ENCODE measurements at regions not wholly inside any gene's neighbourhood (a gene's known extent, or its start where the extent isn't known, plus 50 kb on each side); places are given as distances from the start of the nearest gene placed in this dataset.

DNA sequence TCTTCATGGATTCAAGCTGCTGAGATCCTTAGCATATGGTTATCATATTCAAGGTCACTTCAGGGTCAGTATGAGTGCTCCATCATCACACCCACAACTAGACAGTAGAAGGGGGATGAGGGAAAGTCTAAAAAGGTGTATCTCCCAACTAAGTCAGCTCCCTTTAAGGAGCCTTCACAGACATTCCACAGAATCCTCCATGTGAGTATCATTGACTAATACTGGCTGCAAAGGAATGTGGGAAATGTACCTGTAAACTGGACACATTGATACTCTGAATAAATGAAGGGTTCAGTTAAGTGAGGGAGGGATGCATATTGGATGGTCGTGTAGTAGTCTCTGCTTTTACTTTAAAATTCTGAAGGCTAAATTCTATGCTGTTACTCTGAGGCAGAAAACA is 330.7 kb downstream of the LRRC70 start:
- H4K20me1 ChIP-seq (ENCODE audit: low read depth): no peaks in the 10 kb centered on the region
- Mint-ChIP-seq H3K4me1 (no peaks in the 10 kb centered on the region), H3K4me3 (no peak overlapping the region), H3K27me3 (ENCODE audit: insufficient read depth, low read depth) (no peaks in the 10 kb centered on the region), H3K9me3 (no peaks in the 10 kb centered on the region), H3K36me3 (no peaks in the 10 kb centered on the region), H3K27ac (no peak overlapping the region)
- H3K4me3 ChIP-seq: no peak overlapping the region
- H3K9me3 ChIP-seq (ENCODE audit: low read depth): no peaks in the 10 kb centered on the region
- H3K36me3 ChIP-seq: no peaks in the 10 kb centered on the region
- H3K27me3 ChIP-seq: no peaks in the 10 kb centered on the region
- no peak overlapping the region for H3K4me2 ChIP-seq
- no peak overlapping the region for H3K27ac ChIP-seq
- no peaks in the 10 kb centered on the region for H3F3A ChIP-seq (ENCODE audit: low read depth)
- no peak overlapping the region for H2AFZ ChIP-seq (replicated peaks)
- no peak for TF ChIP-seq EZH2phosphoT487 (IDR thresholded peaks at IDR 0.05)
- TF ChIP-seq, protein P1, sequence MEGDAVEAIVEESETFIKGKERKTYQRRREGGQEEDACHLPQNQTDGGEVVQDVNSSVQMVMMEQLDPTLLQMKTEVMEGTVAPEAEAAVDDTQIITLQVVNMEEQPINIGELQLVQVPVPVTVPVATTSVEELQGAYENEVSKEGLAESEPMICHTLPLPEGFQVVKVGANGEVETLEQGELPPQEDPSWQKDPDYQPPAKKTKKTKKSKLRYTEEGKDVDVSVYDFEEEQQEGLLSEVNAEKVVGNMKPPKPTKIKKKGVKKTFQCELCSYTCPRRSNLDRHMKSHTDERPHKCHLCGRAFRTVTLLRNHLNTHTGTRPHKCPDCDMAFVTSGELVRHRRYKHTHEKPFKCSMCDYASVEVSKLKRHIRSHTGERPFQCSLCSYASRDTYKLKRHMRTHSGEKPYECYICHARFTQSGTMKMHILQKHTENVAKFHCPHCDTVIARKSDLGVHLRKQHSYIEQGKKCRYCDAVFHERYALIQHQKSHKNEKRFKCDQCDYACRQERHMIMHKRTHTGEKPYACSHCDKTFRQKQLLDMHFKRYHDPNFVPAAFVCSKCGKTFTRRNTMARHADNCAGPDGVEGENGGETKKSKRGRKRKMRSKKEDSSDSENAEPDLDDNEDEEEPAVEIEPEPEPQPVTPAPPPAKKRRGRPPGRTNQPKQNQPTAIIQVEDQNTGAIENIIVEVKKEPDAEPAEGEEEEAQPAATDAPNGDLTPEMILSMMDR (IDR thresholded peaks at IDR 0.05): no peak
- no peak for TF ChIP-seq EZH2 (IDR thresholded peaks at IDR 0.05)
- H3K4me1 ChIP-seq: no peaks in the 10 kb centered on the region
- no peak overlapping the region for H3K9ac ChIP-seq
- no peak for DNase-seq (ENCODE audit: low spot score)
- no peaks in the 10 kb centered on the region for H3K79me2 ChIP-seq (ENCODE audit: low read depth)

DNA sequence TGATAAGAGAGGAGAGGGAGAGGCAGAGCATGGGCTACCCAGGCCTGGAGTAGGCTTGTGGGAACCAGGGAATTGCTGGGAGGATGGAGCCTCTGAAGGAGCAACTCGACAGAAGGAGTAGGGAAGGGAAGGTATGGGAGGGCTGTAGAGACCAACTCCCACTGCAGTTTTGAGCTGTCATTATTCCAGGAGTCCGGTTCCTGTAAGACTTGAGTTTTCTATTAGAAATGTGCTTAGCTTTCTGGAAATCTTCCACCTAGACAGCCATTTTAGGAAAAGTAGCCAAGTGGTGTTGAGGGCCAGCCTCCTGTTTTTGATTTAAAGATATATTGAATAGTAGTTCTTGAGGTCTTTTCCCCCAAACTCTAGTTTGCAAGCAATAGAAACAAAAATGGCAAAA is 323.5 kb downstream of the LRRC70 start:
- Histone ChIP-seq H3K27ac (no peak overlapping the region), H3K4me2 (no peak overlapping the region), H3K9ac (no peak overlapping the region), H3K4me1 (no peaks in the 10 kb centered on the region), H3K9me3 (ENCODE audit: low read depth) (no peaks in the 10 kb centered on the region), H4K20me1 (ENCODE audit: low read depth) (no peaks in the 10 kb centered on the region), H3K36me3 (no peaks in the 10 kb centered on the region), H3K27me3 (no peaks in the 10 kb centered on the region), H3K4me3 (no peak overlapping the region), H3F3A (ENCODE audit: low read depth) (no peaks in the 10 kb centered on the region), H3K79me2 (ENCODE audit: low read depth) (no peaks in the 10 kb centered on the region), H2AFZ (replicated peaks) (no peak overlapping the region)
- Mint-ChIP-seq H3K27me3 (ENCODE audit: insufficient read depth, low read depth) (peaks cover 2% of the 10 kb centered on the region), H3K4me1 (peaks cover 7% of the 10 kb centered on the region), H3K4me3 (no peak overlapping the region), H3K36me3 (no peaks in the 10 kb centered on the region), H3K9me3 (no peaks in the 10 kb centered on the region), H3K27ac (no peak overlapping the region)
- no peak for DNase-seq (ENCODE audit: low spot score)
- TF ChIP-seq EZH2 (IDR thresholded peaks at IDR 0.05): no peak
- TF ChIP-seq, protein P1 (IDR thresholded peaks at IDR 0.05): no peak
- TF ChIP-seq EZH2phosphoT487 (IDR thresholded peaks at IDR 0.05): no peak

DNA sequence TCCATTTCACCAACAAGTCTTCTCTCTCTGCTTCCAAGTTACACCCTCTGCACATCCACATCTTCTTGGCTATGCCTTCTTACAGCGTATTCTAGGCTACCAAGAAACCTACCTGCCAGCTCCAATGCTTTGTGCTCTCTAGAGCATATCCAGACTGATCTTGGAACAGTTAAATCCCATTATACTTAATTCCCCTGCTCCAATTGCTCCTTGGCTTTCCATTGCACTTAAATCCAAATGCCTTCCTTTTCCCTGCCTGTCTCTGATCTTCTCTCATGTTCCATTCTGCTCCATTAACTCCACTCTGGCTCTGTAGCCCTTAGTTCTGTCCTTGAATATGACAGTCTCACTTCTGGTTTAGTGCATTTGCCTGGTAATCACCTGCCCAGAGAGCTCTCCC is 322.4 kb downstream of the LRRC70 start:
- no peaks in the 10 kb centered on the region for H3K9me3 Mint-ChIP-seq
- H3K4me3 ChIP-seq: no peak overlapping the region
- peaks cover 7% of the 10 kb centered on the region for H3K4me1 Mint-ChIP-seq
- peaks cover 2% of the 10 kb centered on the region for H3K27me3 Mint-ChIP-seq (ENCODE audit: insufficient read depth, low read depth)
- no peaks in the 10 kb centered on the region for H3K4me1 ChIP-seq
- DNase-seq (ENCODE audit: low spot score): no peak
- no peaks in the 10 kb centered on the region for H3K79me2 ChIP-seq (ENCODE audit: low read depth)
- no peaks in the 10 kb centered on the region for H4K20me1 ChIP-seq (ENCODE audit: low read depth)
- no peaks in the 10 kb centered on the region for H3K27me3 ChIP-seq
- no peaks in the 10 kb centered on the region for H3K36me3 Mint-ChIP-seq
- H3K4me3 Mint-ChIP-seq: no peak overlapping the region
- no peaks in the 10 kb centered on the region for H3F3A ChIP-seq (ENCODE audit: low read depth)
- no peaks in the 10 kb centered on the region for H3K9me3 ChIP-seq (ENCODE audit: low read depth)
- no peak overlapping the region for H3K27ac ChIP-seq
- no peaks in the 10 kb centered on the region for H3K36me3 ChIP-seq
- H2AFZ ChIP-seq (replicated peaks): no peak overlapping the region
- no peak overlapping the region for H3K27ac Mint-ChIP-seq
- TF ChIP-seq, protein P1 (IDR thresholded peaks at IDR 0.05): no peak
- no peak for TF ChIP-seq EZH2 (IDR thresholded peaks at IDR 0.05)
- TF ChIP-seq EZH2phosphoT487 (IDR thresholded peaks at IDR 0.05): no peak
- H3K9ac ChIP-seq: no peak overlapping the region
- H3K4me2 ChIP-seq: no peak overlapping the region
